GM19043 (cell line): ENCODE measurements at regions not wholly inside any gene's neighbourhood (a gene's known extent, or its start where the extent isn't known, plus 50 kb on each side); places are given as distances from the start of the nearest gene placed in this dataset.

ENCODE experiments used
- ATAC-seq: cut with Tn5 transposase; IDR thresholded peaks from one replicate; pipeline ENCODE4 v1.9.1; 2021; ENCODE audit warnings: low read depth; ENCODE audit not compliant: unreplicated experiment

DNA sequence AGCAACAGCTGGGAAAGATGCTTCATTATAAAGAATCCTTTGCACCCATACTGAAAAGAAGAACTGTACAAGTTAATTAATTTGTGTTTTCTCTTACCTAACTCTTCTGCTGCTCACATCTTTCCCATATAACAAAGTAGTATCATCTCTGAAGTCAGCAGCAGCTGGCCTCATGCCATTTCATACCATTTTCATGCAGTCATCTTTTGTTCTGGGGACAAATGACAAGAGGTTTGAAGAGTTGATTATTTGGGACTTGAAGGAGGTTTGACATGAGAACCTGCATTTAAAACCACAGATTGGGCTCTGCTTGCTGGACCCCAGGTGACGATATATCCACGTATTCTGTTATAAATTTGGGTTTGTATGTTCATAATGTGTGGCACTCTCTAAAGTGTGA, 430.3 kb downstream of the SPRY1 start:
- ATAC-seq = no peak

GRCh38 chr4:123827511-123827910, 430.9 kb downstream of the SPRY1 start:
- ATAC-seq = no peak

DNA sequence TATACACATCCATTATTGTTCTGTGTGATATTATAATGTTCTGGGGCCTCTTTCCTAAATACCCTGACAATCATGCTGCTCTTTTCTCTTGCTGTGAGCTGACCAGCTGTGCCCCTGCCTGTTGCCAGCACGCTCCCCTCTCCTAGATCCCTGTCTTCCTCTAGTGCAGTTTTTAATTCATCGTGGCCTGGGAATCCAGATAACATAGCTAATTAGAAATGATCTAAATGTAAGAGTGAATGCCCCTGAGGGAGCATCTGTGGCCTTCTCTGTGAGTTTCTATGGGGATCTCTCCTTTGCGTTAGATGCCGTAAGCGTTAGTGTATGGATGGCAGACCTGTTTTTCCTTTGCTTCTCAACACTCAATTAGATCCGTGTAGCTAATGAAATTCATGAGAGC, 434.3 kb downstream of the SPRY1 start:
- no peak for ATAC-seq

DNA sequence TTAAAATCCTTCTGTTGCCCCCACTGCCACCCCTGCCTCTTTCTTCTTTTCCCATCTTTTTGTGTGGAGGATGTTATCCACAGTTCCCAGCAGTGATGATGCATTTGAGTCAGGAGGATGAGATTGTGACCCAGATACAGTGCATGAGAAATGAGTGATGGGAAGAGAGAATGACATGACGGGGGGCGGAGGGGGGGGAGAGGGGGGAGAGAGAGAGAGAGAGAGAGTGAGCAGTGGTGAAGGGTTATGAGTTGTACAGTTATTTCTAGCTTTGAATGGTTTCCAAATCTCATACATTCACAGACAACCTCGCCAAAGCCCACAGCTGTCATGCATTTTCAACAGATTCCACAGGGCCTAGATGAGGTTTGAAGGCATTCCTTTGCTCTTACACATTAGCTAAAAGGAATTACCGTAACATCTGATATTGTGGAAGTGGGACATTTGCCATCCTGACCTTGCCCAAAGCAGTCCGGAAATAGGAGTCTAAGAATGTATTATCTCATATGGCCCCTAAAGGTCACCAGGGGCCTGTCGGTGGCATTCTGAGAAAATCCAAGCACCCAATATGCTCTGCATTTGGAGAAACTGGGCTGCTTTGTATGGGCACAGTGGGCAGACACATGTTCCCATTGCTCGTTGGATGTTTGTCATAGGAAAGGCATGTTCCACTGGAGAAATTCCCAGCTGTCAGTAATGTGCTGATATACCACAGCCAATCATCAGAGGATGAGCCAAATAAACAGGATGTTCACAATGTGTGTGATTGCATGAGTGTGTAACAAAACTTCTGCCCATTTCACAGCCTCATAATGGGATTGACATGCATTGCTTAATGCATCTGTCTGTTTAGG, 435.8 kb downstream of the SPRY1 start:
- ATAC-seq = no peak

GRCh38 chr4:123833171-123833643, 436.6 kb downstream of the SPRY1 start:
- ATAC-seq = no peak

GRCh38 chr4:123835831-123836590, 439.4 kb downstream of the SPRY1 start:
- no peak for ATAC-seq

DNA sequence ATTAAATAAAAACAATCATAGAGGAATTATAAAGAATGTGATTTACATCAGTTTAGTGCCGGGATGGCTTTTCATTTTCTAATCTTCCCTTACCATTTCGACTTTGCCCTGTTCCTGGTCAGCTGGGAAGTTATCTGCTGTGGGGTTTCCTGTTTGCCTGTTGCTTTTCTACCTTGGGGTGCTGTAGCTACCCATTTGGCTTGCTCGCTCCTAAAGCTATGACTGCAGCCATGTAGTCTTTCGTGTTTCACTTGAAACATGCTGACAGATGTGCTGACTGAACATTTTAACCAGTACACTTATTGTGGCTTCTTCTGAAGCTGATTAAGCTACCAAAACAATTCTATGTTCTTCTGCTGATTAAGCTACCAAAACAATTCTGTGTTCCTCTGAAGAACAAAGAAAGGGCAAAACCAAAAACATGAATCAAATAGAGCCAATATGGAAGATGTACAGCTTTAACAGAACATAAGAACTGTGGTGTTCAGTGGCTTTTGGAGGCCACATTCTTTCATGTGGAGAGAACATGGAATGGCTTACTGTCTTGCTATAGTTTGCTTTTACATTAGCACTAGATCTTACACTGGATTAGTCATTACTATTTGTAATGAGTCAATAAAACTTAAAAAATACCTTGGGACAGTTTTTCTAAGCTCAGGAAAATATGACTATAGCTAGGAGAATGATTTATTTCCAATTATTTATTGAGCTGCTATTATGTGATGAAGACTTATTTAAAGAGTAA, 440.4 kb downstream of the SPRY1 start:
- no peak for ATAC-seq

DNA sequence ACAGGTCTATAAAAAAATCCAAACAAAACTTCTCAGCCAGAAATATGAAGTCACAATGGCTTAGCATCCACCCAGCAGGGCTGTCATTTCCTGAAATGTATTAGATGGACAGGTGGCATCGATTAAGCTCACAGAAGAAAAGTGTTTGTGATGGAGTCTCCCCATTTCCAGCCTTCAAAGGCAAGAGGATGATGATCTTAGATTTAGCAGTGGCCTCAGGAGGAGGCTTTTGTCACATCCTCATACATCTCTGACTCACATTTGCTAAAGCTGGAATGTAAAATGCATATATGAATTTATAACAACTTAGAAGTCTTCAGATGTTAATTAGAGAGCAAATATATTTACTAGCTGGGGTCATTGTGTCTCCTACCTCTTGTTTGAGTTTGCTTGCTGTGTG, 441.9 kb downstream of the SPRY1 start:
- no peak for ATAC-seq

GRCh38 chr4:123840197-123840596, 443.6 kb downstream of the SPRY1 start:
- no peak for ATAC-seq

GRCh38 chr4:123841447-123842121, 445.0 kb downstream of the SPRY1 start:
- ATAC-seq = no peak

- ATAC-seq = no peak
Observed at GRCh38 chr4:123843137-123843536, 446.5 kb downstream of the SPRY1 start.

- ATAC-seq = no peak
Observed at GRCh38 chr4:123844374-123844773, 447.8 kb downstream of the SPRY1 start.

GRCh38 chr4:123846092-123846491, 449.5 kb downstream of the SPRY1 start:
- no peak for ATAC-seq

DNA sequence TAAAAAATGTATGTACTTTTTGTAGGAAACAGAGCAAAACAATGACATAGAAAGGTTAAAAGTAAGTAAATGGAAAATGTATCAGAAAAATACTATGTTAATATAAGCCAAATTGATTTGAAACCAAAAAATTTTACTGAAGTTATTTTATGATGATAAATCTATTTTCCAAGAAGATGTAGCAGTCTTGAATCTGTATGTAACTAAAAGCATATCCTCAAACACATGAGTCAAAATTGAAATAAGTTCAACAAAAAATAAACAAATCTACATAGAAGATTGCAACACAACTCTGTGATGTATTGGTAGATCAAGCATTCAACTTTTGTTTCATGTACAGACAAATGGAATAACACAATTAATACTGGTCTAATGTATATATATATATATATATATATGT, 450.0 kb downstream of the SPRY1 start:
- no peak for ATAC-seq

GRCh38 chr4:123848606-123849005, 452.0 kb downstream of the SPRY1 start:
- no peak for ATAC-seq

GRCh38 chr4:123849495-123849894, 452.9 kb downstream of the SPRY1 start:
- no peak for ATAC-seq

DNA sequence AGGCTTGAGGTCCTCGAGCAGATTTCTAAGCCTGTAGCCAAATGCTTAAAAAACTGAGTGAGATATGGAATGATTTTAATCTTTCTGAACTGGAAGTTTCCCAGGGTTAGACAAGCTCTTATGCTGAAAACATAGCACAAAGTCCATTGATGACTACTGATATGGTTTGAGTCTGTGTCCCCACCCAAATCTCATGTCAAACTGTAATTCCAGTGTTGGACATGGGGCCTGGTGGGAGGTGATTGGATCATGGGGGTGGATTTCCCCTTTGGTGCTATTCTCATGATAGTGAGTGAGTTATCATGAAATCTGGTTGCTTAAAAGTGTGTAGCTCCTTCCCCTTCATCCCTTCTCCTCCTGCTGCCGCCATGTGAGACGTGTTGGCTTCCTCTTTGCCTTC, 454.9 kb downstream of the SPRY1 start:
- ATAC-seq = no peak

- ATAC-seq = no peak
Observed at GRCh38 chr4:123853651-123854050, 457.1 kb downstream of the SPRY1 start.

DNA sequence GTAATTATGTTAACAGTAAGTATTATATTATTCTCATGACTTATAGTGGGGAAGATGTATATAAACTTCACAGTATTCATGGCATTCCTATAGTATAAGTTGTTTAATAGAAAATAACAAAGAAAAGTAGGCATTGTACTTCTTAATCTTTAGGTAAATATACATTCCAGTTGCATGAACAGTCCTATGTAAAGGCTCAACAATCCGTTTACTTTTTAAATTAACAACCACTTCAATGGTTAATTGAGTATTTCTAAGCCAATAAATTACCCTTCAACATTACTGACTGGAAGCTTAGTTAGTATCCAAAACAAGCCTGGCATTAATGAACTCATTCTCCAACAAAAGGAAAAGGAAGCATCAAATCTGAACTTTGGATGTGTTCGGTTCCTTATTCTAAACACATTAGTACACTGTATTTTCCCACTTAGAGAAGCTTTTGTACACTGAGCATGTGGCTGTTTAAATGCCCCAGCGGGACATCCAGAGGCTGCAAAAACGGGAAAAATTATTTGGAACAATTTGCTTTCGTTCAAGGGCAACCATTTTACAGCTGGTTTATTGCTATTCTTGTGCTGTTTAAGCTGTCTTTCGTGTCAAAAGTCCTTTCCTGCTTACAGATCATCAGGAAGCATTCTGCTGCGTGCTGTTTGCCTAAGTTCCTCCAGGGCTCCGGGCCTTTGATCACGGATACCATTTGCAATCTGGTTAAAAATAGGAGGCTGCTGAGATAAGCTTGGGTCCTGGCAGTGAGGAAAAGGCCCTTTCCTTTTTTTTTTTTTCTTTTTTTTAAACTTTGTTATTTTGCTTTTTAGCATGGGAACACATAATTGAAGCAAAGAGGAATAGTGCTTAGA, 460.3 kb downstream of the SPRY1 start:
- no peak for ATAC-seq

DNA sequence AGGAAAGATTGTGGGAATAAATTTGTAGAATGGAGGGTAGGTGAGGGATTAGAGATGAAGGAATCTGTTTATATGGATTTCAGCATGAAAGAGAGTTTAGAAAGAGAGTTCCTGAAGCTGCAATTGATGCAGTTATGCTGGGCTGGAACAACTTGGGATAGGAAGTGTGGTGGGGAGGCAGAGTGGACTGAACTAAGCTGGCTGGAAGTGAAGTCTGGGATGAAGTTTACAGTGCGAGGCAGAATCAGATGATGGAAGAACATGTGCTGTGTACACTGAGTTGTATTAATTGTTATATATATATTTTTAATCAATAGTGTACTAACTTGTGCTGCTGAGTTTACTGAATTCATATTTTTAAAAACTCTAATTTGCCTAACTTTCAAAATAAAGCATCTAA, 461.9 kb downstream of the SPRY1 start:
- ATAC-seq = no peak
